WTC11 (cell line): ENCODE measurements at regions not wholly inside any gene's neighbourhood (a gene's known extent, or its start where the extent isn't known, plus 50 kb on each side); places are given as distances from the start of the nearest gene placed in this dataset.

Experiments used
- ATAC-seq: fragments of 200-7000 bp; cut with Tn5 transposase; 2 replicates; pipeline ENCODE4 v1.10.0; 2021; ENCODE audit warnings: mild to moderate bottlenecking, moderate library complexity
- CTCF ChIA-PET: fragments of 300-600 bp; sonication (Branson Sonifier 250); formaldehyde crosslinking; loops from one replicate; lab custom pipeline; 2021; ENCODE audit warnings: antibody characterized with exemption; lab: Charles Lee
- POLR2A ChIA-PET: fragments of 350-600 bp; sonication (Branson Sonifier 250); formaldehyde crosslinking; loops from one replicate; lab custom pipeline; 2021; ENCODE audit warnings: antibody characterized with exemption; lab: Charles Lee
- DNase-seq: peaks from one replicate; pipeline ENCODE4 v3.0.0; 2021; ENCODE audit warnings: low spot score
- H3K27ac Mint-ChIP-seq: 2 replicates; pipeline ENCODE4 v1.8.0; 2021; ENCODE audit warnings: mixed read lengths
- H3K27me3 Mint-ChIP-seq: 2 replicates; pipeline ENCODE4 v1.8.0; 2021; ENCODE audit warnings: low read depth, mild to moderate bottlenecking, moderate library complexity, mixed read lengths
- H3K36me3 Mint-ChIP-seq: 2 replicates; pipeline ENCODE4 v1.8.0; 2021; ENCODE audit warnings: mixed read lengths
- H3K4me1 Mint-ChIP-seq: 2 replicates; pipeline ENCODE4 v1.8.0; 2022; ENCODE audit warnings: mixed read lengths
- H3K4me3 Mint-ChIP-seq: 2 replicates; pipeline ENCODE4 v1.8.0; 2021; ENCODE audit warnings: mild to moderate bottlenecking, moderate library complexity, mixed read lengths
- H3K9me3 Mint-ChIP-seq: 2 replicates; pipeline ENCODE4 v1.8.0; 2021; ENCODE audit warnings: mixed read lengths
- ATF1 ChIP-seq: sonication (generic); formaldehyde crosslinking; IDR thresholded peaks from 2 replicates; pipeline ENCODE4 v1.8.1; 2023; ENCODE audit warnings: mild to moderate bottlenecking, moderate library complexity, missing genetic modification reagents
- CREM ChIP-seq: sonication (generic); formaldehyde crosslinking; IDR thresholded peaks from 2 replicates; pipeline ENCODE4 v1.8.1; 2022; ENCODE audit warnings: mild to moderate bottlenecking, missing genetic modification reagents, moderate library complexity
- ELF4 ChIP-seq: sonication (generic); formaldehyde crosslinking; IDR thresholded peaks from 2 replicates; pipeline ENCODE4 v1.8.1; 2022; ENCODE audit warnings: low read depth, mild to moderate bottlenecking, moderate library complexity, missing genetic modification reagents
- ESRRA ChIP-seq: sonication (generic); formaldehyde crosslinking; IDR thresholded peaks from 2 replicates; pipeline ENCODE4 v1.8.1; 2022; ENCODE audit warnings: mild to moderate bottlenecking, missing genetic modification reagents, borderline replicate concordance
- FOXK1 ChIP-seq: sonication (generic); formaldehyde crosslinking; IDR thresholded peaks from 2 replicates; pipeline ENCODE4 v1.8.0; 2022; ENCODE audit warnings: mild to moderate bottlenecking, moderate library complexity, missing genetic modification reagents
- FOXP1 ChIP-seq: sonication (generic); formaldehyde crosslinking; IDR thresholded peaks from 2 replicates; pipeline ENCODE4 v1.8.0; 2022; ENCODE audit warnings: missing genetic modification reagents, mild to moderate bottlenecking, moderate library complexity, borderline replicate concordance
- GRHL2 ChIP-seq: fragments of 250-450 bp; sonication (Bioruptor Pico); IDR thresholded peaks from 2 replicates; pipeline ENCODE4 v1.8.0; 2022; ENCODE audit warnings: mild to moderate bottlenecking, moderate library complexity; ENCODE audit not compliant: insufficient replicate concordance, severe bottlenecking
- MYBL2 ChIP-seq: sonication (generic); formaldehyde crosslinking; IDR thresholded peaks from 2 replicates; pipeline ENCODE4 v1.8.1; 2023; ENCODE audit warnings: mild to moderate bottlenecking, moderate library complexity, missing genetic modification reagents
- NFATC4 ChIP-seq: fragments of 250-450 bp; sonication (Bioruptor Pico); IDR thresholded peaks from 2 replicates; pipeline ENCODE4 v1.9.0; 2021; ENCODE audit warnings: mild to moderate bottlenecking
- SMAD4 ChIP-seq: sonication (generic); formaldehyde crosslinking; IDR thresholded peaks from 2 replicates; pipeline ENCODE4 v1.8.0; 2022; ENCODE audit warnings: mild to moderate bottlenecking, missing genetic modification reagents
- SP1 ChIP-seq: sonication (generic); formaldehyde crosslinking; conservative IDR thresholded peaks from 2 replicates; pipeline ENCODE4 v1.8.1; 2022; ENCODE audit warnings: missing genetic modification reagents
- TCF7 ChIP-seq: sonication (generic); formaldehyde crosslinking; IDR thresholded peaks from 2 replicates; pipeline ENCODE4 v1.8.0; 2022; ENCODE audit warnings: mild to moderate bottlenecking, low read depth, missing genetic modification reagents, moderate library complexity
- ZNF121 ChIP-seq: sonication (generic); formaldehyde crosslinking; IDR thresholded peaks from 2 replicates; pipeline ENCODE4 v1.8.0; 2023; ENCODE audit warnings: missing genetic modification reagents
- ZNF423 ChIP-seq: fragments of 250-450 bp; sonication (Bioruptor Pico); IDR thresholded peaks from 2 replicates; pipeline ENCODE4 v2.1.2; 2022; ENCODE audit warnings: mild to moderate bottlenecking, moderate library complexity
- ZNF671 ChIP-seq: fragments of 250-450 bp; sonication (Bioruptor Pico); IDR thresholded peaks from 2 replicates; pipeline ENCODE4 v1.8.0; 2021; ENCODE audit warnings: mild to moderate bottlenecking
- TF ChIP-seq, protein P1 (sequence below): sonication (generic); formaldehyde crosslinking; IDR thresholded peaks from 2 replicates; pipeline ENCODE4 v1.8.0; 2022; ENCODE audit warnings: mild to moderate bottlenecking, missing genetic modification reagents
- TF ChIP-seq, protein P2 (sequence below): fragments of 250-450 bp; sonication (Bioruptor Pico); IDR thresholded peaks from 2 replicates; pipeline ENCODE4 v1.9.0; 2021; ENCODE audit warnings: mild to moderate bottlenecking
- TF ChIP-seq, protein P3 (sequence below): fragments of 250-450 bp; sonication (Bioruptor Pico); IDR thresholded peaks from 2 replicates; pipeline ENCODE4 v1.8.0; 2021; ENCODE audit warnings: mild to moderate bottlenecking
- TF ChIP-seq, protein P4 (sequence below): sonication (generic); formaldehyde crosslinking; IDR thresholded peaks from 2 replicates; pipeline ENCODE4 v1.8.1; 2023; ENCODE audit warnings: mild to moderate bottlenecking, moderate library complexity, missing genetic modification reagents
- TF ChIP-seq, protein P5 (sequence below): sonication (generic); formaldehyde crosslinking; IDR thresholded peaks from 2 replicates; pipeline ENCODE4 v1.8.0; 2023; ENCODE audit warnings: missing genetic modification reagents, mild to moderate bottlenecking, borderline replicate concordance

DNA sequence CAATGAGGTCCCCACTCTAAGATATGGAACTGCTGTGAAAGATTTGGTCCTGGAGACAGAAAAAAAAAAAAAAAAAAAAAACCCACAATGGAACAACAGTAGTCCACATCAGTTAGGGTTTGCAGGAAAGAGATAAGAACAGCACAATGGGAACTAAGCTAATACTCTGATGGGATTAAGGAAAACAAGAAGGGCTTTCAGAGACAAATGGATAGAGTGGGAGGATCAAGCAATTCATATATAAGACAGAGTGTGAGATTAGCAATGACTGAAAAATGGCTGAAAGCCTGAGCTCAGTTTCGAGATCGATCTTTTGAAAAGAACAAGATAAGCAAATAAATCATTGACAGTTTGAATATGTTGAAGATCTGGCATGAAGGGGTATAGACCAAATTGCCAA, 188.4 kb upstream of the TRPC5 start:
- TF ChIP-seq, protein P1, sequence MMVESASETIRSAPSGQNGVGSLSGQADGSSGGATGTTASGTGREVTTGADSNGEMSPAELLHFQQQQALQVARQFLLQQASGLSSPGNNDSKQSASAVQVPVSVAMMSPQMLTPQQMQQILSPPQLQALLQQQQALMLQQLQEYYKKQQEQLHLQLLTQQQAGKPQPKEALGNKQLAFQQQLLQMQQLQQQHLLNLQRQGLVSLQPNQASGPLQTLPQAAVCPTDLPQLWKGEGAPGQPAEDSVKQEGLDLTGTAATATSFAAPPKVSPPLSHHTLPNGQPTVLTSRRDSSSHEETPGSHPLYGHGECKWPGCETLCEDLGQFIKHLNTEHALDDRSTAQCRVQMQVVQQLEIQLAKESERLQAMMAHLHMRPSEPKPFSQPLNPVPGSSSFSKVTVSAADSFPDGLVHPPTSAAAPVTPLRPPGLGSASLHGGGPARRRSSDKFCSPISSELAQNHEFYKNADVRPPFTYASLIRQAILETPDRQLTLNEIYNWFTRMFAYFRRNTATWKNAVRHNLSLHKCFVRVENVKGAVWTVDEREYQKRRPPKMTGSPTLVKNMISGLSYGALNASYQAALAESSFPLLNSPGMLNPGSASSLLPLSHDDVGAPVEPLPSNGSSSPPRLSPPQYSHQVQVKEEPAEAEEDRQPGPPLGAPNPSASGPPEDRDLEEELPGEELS (CRISPR knock-in tag) = no peak
- TF ChIP-seq SP1 (CRISPR knock-in tag) = no peak
- TF ChIP-seq, protein P2, sequence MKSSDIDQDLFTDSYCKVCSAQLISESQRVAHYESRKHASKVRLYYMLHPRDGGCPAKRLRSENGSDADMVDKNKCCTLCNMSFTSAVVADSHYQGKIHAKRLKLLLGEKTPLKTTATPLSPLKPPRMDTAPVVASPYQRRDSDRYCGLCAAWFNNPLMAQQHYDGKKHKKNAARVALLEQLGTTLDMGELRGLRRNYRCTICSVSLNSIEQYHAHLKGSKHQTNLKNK (CRISPR knock-in tag) = no peak
- no peak for TF ChIP-seq GRHL2 (CRISPR knock-in tag)
- TF ChIP-seq TCF7 (CRISPR knock-in tag) = no peak
- TF ChIP-seq FOXP1 = no peak
- TF ChIP-seq CREM (CRISPR knock-in tag) = no peak
- TF ChIP-seq ZNF423 (CRISPR knock-in tag) = no peak
- TF ChIP-seq ATF1 (CRISPR knock-in tag) = no peak
- TF ChIP-seq, protein P3, sequence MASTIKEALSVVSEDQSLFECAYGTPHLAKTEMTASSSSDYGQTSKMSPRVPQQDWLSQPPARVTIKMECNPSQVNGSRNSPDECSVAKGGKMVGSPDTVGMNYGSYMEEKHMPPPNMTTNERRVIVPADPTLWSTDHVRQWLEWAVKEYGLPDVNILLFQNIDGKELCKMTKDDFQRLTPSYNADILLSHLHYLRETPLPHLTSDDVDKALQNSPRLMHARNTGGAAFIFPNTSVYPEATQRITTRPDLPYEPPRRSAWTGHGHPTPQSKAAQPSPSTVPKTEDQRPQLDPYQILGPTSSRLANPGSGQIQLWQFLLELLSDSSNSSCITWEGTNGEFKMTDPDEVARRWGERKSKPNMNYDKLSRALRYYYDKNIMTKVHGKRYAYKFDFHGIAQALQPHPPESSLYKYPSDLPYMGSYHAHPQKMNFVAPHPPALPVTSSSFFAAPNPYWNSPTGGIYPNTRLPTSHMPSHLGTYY (CRISPR knock-in tag) = no peak
- TF ChIP-seq ELF4 (CRISPR knock-in tag) = no peak
- no peak for TF ChIP-seq FOXK1 (CRISPR knock-in tag)
- TF ChIP-seq MYBL2 (CRISPR knock-in tag) = no peak

DNA sequence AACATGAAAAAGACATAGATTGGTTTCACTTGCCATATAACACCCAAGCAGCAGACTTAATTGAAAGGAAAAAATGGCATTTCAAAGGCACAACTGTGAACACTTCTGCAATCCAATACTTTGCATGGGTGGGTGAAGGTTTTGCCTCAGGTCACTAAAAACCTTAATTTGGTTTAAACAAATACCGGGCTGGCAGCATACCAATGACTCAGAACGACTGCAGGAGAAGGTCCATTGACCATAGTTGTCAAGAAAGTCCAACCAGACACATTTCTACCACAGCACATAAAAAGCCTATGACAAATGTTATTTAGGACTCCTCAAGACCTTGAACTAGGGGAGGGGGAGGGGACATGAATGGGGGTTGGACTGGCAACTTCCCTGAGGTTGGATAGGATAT, 183.6 kb upstream of the TRPC5 start:
- no peaks in the 10 kb centered on the region for H3K9me3 Mint-ChIP-seq
- no peaks in the 10 kb centered on the region for H3K4me1 Mint-ChIP-seq
- ATAC-seq = no peak

More for the DNA sequence above, 188.4 kb upstream of the TRPC5 start:
- H3K27ac Mint-ChIP-seq = no peak overlapping the region
- H3K27me3 Mint-ChIP-seq = 0 out of 2 replicates have a peak, but pooled peaks cover 2% of the 10 kb centered on the region
- POLR2A ChIA-PET = no interaction called here
- peaks cover 9% of the 10 kb centered on the region; the same call in 1 of the 2 replicates for H3K4me1 Mint-ChIP-seq
- no peak for ATAC-seq
- H3K9me3 Mint-ChIP-seq = no peaks in the 10 kb centered on the region
- no peak overlapping the region for H3K4me3 Mint-ChIP-seq
- no peak for DNase-seq
- no peaks in the 10 kb centered on the region for H3K36me3 Mint-ChIP-seq
- CTCF ChIA-PET = interaction anchor here (0.6 kb wide), 1 partner anchor 36 kb away, joined by 4 read pairs; no protein-coding TSS in a partner anchor

More for the DNA sequence above, 183.6 kb upstream of the TRPC5 start:
- Mint-ChIP-seq H3K36me3 (no peaks in the 10 kb centered on the region), H3K27me3 (0 out of 2 replicates have a peak, but pooled peaks cover 2% of the 10 kb centered on the region), H3K27ac (no peak overlapping the region), H3K4me3 (no peak overlapping the region)
- TF ChIP-seq ZNF121 (CRISPR knock-in tag) (no peak), ZNF671 (CRISPR knock-in tag) (no peak), SMAD4 (CRISPR knock-in tag) (no peak), NFATC4 (CRISPR knock-in tag) (no peak), ESRRA (CRISPR knock-in tag) (no peak)
- TF ChIP-seq, protein P4, sequence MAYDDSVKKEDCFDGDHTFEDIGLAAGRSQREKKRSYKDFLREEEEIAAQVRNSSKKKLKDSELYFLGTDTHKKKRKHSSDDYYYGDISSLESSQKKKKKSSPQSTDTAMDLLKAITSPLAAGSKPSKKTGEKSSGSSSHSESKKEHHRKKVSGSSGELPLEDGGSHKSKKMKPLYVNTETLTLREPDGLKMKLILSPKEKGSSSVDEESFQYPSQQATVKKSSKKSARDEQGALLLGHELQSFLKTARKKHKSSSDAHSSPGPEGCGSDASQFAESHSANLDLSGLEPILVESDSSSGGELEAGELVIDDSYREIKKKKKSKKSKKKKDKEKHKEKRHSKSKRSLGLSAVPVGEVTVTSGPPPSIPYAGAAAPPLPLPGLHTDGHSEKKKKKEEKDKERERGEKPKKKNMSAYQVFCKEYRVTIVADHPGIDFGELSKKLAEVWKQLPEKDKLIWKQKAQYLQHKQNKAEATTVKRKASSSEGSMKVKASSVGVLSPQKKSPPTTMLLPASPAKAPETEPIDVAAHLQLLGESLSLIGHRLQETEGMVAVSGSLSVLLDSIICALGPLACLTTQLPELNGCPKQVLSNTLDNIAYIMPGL = no peak
- TF ChIP-seq, protein P5, sequence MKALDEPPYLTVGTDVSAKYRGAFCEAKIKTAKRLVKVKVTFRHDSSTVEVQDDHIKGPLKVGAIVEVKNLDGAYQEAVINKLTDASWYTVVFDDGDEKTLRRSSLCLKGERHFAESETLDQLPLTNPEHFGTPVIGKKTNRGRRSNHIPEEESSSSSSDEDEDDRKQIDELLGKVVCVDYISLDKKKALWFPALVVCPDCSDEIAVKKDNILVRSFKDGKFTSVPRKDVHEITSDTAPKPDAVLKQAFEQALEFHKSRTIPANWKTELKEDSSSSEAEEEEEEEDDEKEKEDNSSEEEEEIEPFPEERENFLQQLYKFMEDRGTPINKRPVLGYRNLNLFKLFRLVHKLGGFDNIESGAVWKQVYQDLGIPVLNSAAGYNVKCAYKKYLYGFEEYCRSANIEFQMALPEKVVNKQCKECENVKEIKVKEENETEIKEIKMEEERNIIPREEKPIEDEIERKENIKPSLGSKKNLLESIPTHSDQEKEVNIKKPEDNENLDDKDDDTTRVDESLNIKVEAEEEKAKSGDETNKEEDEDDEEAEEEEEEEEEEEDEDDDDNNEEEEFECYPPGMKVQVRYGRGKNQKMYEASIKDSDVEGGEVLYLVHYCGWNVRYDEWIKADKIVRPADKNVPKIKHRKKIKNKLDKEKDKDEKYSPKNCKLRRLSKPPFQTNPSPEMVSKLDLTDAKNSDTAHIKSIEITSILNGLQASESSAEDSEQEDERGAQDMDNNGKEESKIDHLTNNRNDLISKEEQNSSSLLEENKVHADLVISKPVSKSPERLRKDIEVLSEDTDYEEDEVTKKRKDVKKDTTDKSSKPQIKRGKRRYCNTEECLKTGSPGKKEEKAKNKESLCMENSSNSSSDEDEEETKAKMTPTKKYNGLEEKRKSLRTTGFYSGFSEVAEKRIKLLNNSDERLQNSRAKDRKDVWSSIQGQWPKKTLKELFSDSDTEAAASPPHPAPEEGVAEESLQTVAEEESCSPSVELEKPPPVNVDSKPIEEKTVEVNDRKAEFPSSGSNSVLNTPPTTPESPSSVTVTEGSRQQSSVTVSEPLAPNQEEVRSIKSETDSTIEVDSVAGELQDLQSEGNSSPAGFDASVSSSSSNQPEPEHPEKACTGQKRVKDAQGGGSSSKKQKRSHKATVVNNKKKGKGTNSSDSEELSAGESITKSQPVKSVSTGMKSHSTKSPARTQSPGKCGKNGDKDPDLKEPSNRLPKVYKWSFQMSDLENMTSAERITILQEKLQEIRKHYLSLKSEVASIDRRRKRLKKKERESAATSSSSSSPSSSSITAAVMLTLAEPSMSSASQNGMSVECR (CRISPR knock-in tag) = no peak
- CTCF ChIA-PET = no interaction called here
- POLR2A ChIA-PET = no interaction called here
- no peak for DNase-seq
